ENCODE measurements at regions not wholly inside any gene's neighbourhood (a gene's known extent, or its start where the extent isn't known, plus 50 kb on each side); places are given as distances from the start of the nearest gene placed in this dataset.

- Histone ChIP-seq H2BK5ac (ENCODE audit: low read depth, low read length) (no peak overlapping the region), H3K36me3 (ENCODE audit: control insufficient read depth in 2 of 4, insufficient read depth in 4 of 4, low read length in 3 of 4) (no peaks in the 10 kb centered on the region; a peak in 1 of 8 replicates), H3K56ac (replicated peaks; ENCODE audit: insufficient read length, low read depth, low read length) (no peak overlapping the region), H2AK5ac (ENCODE audit: low read depth, low read length) (no peak overlapping the region), H3K4me2 (ENCODE audit: insufficient read depth in 1 of 2, low read depth in 2 of 2, low read length in 2 of 2) (no peak overlapping the region), H2AFZ (ENCODE audit: low read length) (0 out of 2 replicates have a peak overlapping the region, but pooled peaks have one; percentile 37), H2BK20ac (ENCODE audit: low read length) (no peak overlapping the region), H3K27ac (ENCODE audit: low read depth, low read length) (no peak overlapping the region), H3K23me2 (ENCODE audit: low read depth, low read length) (no peaks in the 10 kb centered on the region), H3K27me3 (replicated peaks in 1 of 4; ENCODE audit: control insufficient read depth in 3 of 4, extremely low read depth in 1 of 4, insufficient read depth in 3 of 4, low read length in 3 of 4) (no peaks in the 10 kb centered on the region; a peak in 2 of 7 replicates), H2BK12ac (ENCODE audit: low read depth, low read length) (0 out of 2 replicates have a peak overlapping the region, but pooled peaks have one; percentile 35), H3K4me3 (ENCODE audit: extremely low read depth in 1 of 4, insufficient read depth in 2 of 4, low read depth in 3 of 4, low read length in 4 of 4) (no peak overlapping the region), H3K9me3 (ENCODE audit: insufficient read depth in 2 of 2, low read depth in 1 of 2, low read length in 1 of 2) (no peaks in the 10 kb centered on the region), H4K5ac (ENCODE audit: insufficient read length, low read depth, low read length) (no peak overlapping the region), H3K79me1 (ENCODE audit: low read depth, low read length) (no peaks in the 10 kb centered on the region), H2BK120ac (replicated peaks; ENCODE audit: low read depth, low read length) (peak overlapping the region; percentile 41), H4K8ac (ENCODE audit: extremely low read depth, insufficient read depth, low read length) (no peak overlapping the region; the same call in 1 of the 2 replicates), H3K9ac (replicated peaks in 1 of 4; ENCODE audit: extremely low read depth in 1 of 4, low read depth in 3 of 4, low read length in 3 of 4) (no peak overlapping the region), H3K14ac (ENCODE audit: insufficient read length) (no peak overlapping the region), H3K4ac (replicated peaks; ENCODE audit: insufficient read length, low read depth, low read length) (no peak overlapping the region), H3K79me2 (ENCODE audit: control insufficient read depth in 1 of 2, insufficient read depth in 2 of 2, low read length in 2 of 2) (no peaks in the 10 kb centered on the region), H3K23ac (ENCODE audit: insufficient read length) (no peak overlapping the region), H4K91ac (replicated peaks; ENCODE audit: insufficient read length, low read length) (no peak overlapping the region), H4K20me1 (replicated peaks in 1 of 2; ENCODE audit: control insufficient read depth in 1 of 2, insufficient read depth in 2 of 2, low read length in 2 of 2) (no peaks in the 10 kb centered on the region), H2BK15ac (ENCODE audit: low read length) (no peak overlapping the region), H3K4me1 (replicated peaks in 1 of 4; ENCODE audit: control insufficient read depth in 3 of 4, insufficient read depth in 4 of 4, low read length in 3 of 4) (peaks cover 0 to 2% (median 0%) of the 10 kb centered on the region in 4 experiments; a peak in 2 of 7 replicates), H3K18ac (ENCODE audit: extremely low read depth, low read length) (no peak overlapping the region)
- ChIA-PET POLR2A (ENCODE audit: partially characterized antibody) (no interaction called here), CTCF (ENCODE audit: partially characterized antibody) (no interaction called here)
- no peak for DNase-seq (ENCODE audit: low read depth in 1 of 2, low spot score in 2 of 2)
- no peak for FAIRE-seq
- 91% methylated on average over 16 of the region's 16 CpGs; no CpG with 5 or more reads in 1 of the 2 experiments for WGBS, 2 experiments (ENCODE audit: extremely low coverage in 1 of 2, insufficient coverage in 1 of 2, insufficient read length in 1 of 2, insufficient replicate concordance in 2 of 2, low coverage in 1 of 2, low lambda C conversion rate in 2 of 2, missing lambda C conversion rate in 1 of 2)
- TF ChIP-seq EP300 (IDR thresholded peaks at IDR 0.05; ENCODE audit: borderline replicate concordance in 1 of 2, low read depth in 2 of 2, low read length in 2 of 2): no peak
- no peak for TF ChIP-seq KDM4A (IDR thresholded peaks at IDR 0.05; ENCODE audit: low read depth, low read length, severe bottlenecking)
- no peak for TF ChIP-seq NRF1 (IDR thresholded peaks at IDR 0.05; ENCODE audit: low read depth, low read length)
- TF ChIP-seq EGR1 (IDR thresholded peaks at IDR 0.05; ENCODE audit: borderline replicate concordance, low read depth, low read length): no peak
- TF ChIP-seq POLR2AphosphoS5 (IDR thresholded peaks at IDR 0.05; ENCODE audit: low read depth, low read length): no peak
- TF ChIP-seq CTBP2 (IDR thresholded peaks at IDR 0.05; ENCODE audit: borderline replicate concordance, insufficient read depth, insufficient read length, low read length): no peak
- no peak for TF ChIP-seq YY1 (IDR thresholded peaks at IDR 0.05; ENCODE audit: low read depth, low read length)
- TF ChIP-seq POU5F1 (IDR thresholded peaks at IDR 0.05; ENCODE audit: low read depth, low read length): no peak
- TF ChIP-seq SP2 (IDR thresholded peaks at IDR 0.05; ENCODE audit: low read length): no peak
- TF ChIP-seq HDAC6 (IDR thresholded peaks at IDR 0.05; ENCODE audit: low read depth, low read length): no peak
- no peak for TF ChIP-seq E2F6 (IDR thresholded peaks at IDR 0.05)
- TF ChIP-seq JUN (IDR thresholded peaks at IDR 0.05; ENCODE audit: low read depth, low read length): no peak
- TF ChIP-seq KDM5A (IDR thresholded peaks at IDR 0.05; ENCODE audit: low read length): no peak
- TF ChIP-seq SP1 (IDR thresholded peaks at IDR 0.05; ENCODE audit: low read depth, low read length): no peak
Observed at GRCh38 chr13:68708336-68708908, 1399.2 kb upstream of the ATXN8OS start.

Measured in H1 (cell line).